HG03521 (cell line): ENCODE measurements at regions not wholly inside any gene's neighbourhood (a gene's known extent, or its start where the extent isn't known, plus 50 kb on each side); places are given as distances from the start of the nearest gene placed in this dataset.

Experiments
- ATAC-seq: cut with Tn5 transposase; IDR thresholded peaks from one replicate; pipeline ENCODE4 v1.9.1; 2021; ENCODE audit warnings: mild to moderate bottlenecking, moderate library complexity; ENCODE audit not compliant: unreplicated experiment

GRCh38 chr3:55183201-55183600 is 255.3 kb upstream of the LRTM1 start:
- no peak for ATAC-seq

GRCh38 chr3:55180936-55181535 is 253.2 kb upstream of the LRTM1 start:
- ATAC-seq = no peak

GRCh38 chr3:55180161-55180560 is 252.3 kb upstream of the LRTM1 start:
- ATAC-seq = no peak

- ATAC-seq = no peak
These were observed 250.5 kb upstream of the LRTM1 start for GRCh38 chr3:55178336-55178735.

- no peak for ATAC-seq
These were observed 249.9 kb upstream of the LRTM1 start for GRCh38 chr3:55177749-55178148.

- no peak for ATAC-seq
These were observed 247.6 kb upstream of the LRTM1 start for GRCh38 chr3:55175423-55175822.

GRCh38 chr3:55174747-55175146 is 246.9 kb upstream of the LRTM1 start:
- no peak for ATAC-seq

- ATAC-seq = no peak
These were observed 245.6 kb upstream of the LRTM1 start for GRCh38 chr3:55173504-55173903.

GRCh38 chr3:55172913-55173312 is 245.1 kb upstream of the LRTM1 start:
- no peak for ATAC-seq

- no peak for ATAC-seq
These were observed 242.6 kb upstream of the LRTM1 start for GRCh38 chr3:55170444-55170843.

- no peak for ATAC-seq
These were observed 241.8 kb upstream of the LRTM1 start for GRCh38 chr3:55169608-55170072.

GRCh38 chr3:55169161-55169560 is 241.3 kb upstream of the LRTM1 start:
- ATAC-seq = no peak

- no peak for ATAC-seq
These were observed 239.9 kb upstream of the LRTM1 start for GRCh38 chr3:55167586-55168317.

GRCh38 chr3:55166576-55167555 is 239.0 kb upstream of the LRTM1 start:
- ATAC-seq = no peak

GRCh38 chr3:55165704-55166405 is 238.0 kb upstream of the LRTM1 start:
- ATAC-seq = no peak

GRCh38 chr3:55165278-55165677 is 237.4 kb upstream of the LRTM1 start:
- no peak for ATAC-seq

GRCh38 chr3:55164876-55165275 is 237.0 kb upstream of the LRTM1 start:
- ATAC-seq = no peak

- no peak for ATAC-seq
These were observed 236.3 kb upstream of the LRTM1 start for GRCh38 chr3:55164191-55164590.

GRCh38 chr3:55163421-55163820 is 235.6 kb upstream of the LRTM1 start:
- no peak for ATAC-seq

- no peak for ATAC-seq
These were observed 234.4 kb upstream of the LRTM1 start for GRCh38 chr3:55162031-55162795.
